Forelimb muscle (tissue), 1 donor: ENCODE measurements at regions not wholly inside any gene's neighbourhood (a gene's known extent, or its start where the extent isn't known, plus 50 kb on each side); places are given as distances from the start of the nearest gene placed in this dataset.

Source experiments
- DNase-seq: peaks from one replicate; pipeline ENCODE4 v3.0.0-alpha.2; 2013; ENCODE audit warnings: low read depth

- DNase-seq, result no peak
Measured at GRCh38 chr10:2256241-2256640, 518.9 kb upstream of the ADARB2 start.

DNA sequence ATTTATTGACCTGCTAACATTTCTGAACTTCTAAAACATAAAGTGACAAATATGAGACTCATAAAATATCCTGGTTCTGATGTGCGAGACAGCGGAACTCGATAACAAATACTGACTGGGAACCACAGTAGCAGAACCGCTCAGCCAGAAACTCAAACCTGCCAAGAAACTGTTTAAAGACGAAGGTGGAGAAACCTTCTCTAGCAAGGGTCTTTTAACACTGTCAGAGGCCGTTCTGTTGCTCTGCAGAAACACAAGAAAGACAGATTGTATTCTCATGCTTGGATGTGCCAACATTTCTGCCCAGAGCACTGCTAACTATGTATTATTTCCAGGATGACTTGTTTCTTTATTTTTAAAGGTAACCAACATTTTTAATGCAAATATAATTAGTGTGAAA is 514.8 kb upstream of the ADARB2 start:
- no peak for DNase-seq

DNA sequence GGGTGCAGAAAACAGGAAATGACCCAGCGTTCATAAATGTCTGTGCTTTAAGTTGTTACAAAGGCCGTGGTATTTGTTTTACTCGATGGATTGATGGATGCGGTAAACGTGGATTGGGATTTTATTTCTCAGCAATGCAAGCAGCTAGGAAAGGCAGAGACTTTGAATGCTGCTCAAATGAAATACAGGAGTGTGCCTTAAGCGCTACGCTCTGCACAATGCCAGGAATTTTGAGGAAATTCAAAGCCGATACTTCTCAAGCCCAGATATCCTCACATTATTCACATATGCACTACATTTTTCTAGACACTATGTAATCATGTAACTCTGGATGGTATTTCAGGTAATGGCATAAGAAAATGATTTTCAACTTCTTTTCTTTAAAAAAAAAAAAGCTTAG is 514.3 kb upstream of the ADARB2 start:
- no peak for DNase-seq

DNA sequence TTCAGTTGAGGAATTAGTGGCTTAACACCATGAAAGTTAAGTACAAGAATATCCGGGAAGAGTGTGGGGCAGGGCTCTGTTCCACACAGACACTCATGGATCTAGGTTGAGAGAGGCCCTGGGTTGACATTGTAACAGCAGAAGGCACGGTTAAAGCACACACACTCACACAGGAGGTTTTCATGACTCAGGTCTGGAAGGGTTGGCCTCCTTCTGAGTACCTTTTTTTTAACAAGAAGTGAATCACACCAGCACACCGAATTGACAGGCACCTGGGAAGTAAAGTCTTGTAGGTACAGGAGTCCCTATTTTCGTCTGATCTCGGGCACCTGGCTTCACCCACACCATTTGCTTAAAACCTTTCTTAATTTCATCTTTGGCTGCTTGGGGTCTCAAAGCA is 509.4 kb upstream of the ADARB2 start:
- no peak for DNase-seq

DNA sequence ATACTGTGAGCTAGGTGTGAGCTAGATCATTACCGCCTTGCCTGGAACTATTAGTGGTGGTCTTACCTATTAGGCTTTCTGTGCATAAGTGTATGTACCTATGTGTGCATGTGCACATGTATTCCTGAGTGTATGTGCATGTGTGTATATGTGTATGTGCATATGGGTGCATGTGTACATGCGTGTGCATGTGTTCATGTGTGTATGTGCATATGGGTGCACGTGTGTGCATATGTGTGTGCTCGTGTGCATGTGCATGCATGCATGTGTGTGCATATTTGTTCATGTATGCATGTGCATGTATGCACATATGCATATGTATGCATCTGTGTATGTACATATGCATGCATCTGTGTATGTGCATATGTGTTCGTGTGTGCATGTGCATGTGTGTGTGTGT is 508.3 kb upstream of the ADARB2 start:
- DNase-seq, result no peak

GRCh38 chr10:2244471-2244870 is 507.1 kb upstream of the ADARB2 start:
- no peak for DNase-seq

DNA sequence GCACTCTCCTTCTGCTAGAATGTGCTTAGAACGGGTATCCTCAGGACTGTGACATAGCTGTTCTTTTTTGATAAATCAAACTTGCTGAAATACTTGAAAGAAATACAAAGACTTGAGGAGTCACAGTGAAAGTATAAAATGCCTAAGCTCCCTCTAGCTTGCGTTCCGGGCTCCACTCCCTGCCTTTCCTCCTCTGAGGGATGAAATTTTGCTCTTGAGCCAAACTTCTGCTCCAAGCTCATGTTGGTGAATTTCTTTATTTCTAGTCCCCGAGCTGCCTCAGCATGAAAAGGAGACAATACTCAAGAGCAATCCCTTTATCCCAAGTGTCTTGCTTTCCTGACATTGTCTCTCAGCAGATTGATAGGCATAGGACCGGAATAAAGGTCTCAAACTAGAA is 499.6 kb upstream of the ADARB2 start:
- no peak for DNase-seq

DNA sequence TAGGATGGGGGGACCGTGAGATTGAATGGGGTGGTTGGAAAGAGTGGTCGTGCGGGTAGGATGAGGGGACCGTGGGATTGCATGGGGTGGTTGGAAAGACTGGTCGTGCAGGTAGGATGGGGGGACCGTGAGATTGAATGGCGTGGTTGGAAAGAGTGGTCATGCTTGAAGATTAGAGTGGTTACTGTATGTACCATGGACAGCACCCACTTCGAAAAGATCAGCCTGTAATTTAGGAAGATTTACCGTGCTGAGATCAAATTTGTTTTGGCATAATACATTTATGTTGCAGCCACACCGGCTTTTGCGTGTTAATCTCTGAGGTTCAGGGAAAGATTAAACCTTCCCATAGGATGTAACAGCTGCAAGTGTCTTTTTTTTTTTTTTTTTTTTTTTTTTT is 495.2 kb upstream of the ADARB2 start:
- DNase-seq, result no peak

DNA sequence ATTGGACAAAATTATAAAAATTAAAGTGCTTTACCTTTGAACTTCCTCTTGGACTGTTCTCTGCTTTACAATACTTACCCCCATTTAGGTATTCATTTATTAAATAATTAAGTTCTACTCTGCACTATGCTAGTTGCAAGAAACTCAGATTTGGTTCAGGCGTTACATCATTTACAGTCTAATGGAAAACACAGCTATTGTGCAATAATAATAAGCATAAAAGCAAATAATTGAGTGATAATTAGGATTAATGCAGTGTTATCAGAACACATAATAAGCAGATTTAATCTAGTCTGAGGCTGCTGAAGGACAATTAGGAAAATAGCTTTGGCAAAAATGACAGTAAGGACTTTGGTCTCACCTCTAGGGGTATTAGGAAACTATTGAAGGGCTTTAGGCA is 493.2 kb upstream of the ADARB2 start:
- DNase-seq, result no peak

DNA sequence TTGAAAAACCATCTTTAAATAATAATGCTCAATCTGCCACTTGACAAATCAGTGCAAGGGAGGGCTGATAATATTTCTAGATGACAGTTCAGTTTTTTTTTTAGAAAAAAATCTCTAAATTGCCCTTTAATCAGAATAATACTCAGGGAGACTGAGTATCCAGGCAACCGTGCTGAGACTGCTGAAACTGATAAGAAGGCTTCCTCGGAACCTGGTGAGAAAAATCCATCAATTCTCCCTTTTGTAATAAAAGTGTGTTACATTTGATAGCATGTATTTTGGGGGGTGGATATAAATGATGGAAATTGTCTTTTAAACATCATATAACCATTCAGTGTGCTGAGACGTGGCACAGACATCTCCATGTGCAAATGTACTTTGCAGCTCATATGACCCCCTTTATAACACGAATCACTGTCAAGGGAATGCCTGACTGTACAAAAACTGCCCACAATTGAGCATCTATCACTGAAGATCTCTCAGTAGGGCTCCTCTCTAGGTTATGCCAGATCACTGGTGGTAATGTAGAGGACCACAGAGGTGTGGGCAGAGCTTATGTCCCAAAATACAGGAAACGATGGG is 491.1 kb upstream of the ADARB2 start:
- no peak for DNase-seq

DNA sequence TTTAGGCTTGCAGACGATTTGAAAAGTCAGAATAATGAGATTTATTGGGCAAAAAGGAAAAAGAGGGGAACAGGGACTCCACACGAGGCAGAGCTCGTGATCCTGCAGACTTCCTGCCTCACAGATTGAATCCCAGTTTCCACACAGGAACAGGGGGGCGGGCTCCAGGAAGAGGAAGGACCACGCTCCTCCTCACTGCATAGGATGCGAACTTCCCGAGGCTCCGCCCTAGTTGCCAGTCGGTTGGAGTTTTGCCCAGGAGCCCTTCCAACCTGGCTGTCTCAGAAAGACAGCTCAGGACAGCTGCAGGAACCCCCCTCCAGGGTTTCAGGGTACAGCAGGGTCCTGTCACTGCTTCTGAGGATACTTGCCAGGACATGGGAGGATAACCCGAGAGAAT is 488.3 kb upstream of the ADARB2 start:
- no peak for DNase-seq

DNA sequence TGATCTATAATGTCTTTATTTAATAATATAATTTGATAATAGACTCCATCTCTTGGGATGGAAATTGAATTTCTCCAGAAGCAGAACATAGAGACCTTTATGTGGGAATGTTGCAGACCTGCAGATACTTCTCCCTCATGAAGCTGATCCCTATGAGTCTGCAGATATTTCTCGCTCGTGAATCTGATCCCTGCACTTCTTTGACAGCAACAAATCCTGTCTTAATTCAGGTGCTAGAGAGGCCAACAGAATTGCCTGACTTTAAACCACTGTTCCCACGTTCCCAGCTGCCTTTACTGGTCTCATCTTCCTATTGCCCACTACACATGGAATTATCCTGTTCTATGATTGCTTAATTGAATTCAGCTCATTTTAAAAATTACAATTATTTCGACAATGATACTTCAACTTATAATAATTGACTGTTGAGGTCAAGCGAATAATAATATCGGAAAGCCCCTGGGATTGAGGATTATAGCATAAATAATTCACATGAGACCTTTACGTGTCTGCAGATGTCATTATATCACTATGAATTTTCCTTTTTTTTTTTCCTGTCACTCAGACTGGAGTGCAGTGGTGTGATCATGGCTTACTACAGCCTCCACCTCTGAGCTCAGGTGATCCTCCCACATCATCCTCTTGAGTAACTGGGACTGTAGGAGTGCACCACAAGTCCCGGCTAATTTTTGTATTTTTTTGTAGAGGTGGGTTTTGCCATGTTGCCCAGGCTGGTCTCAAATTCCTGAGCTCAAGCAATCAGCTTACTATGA is 486.4 kb upstream of the ADARB2 start:
- no peak for DNase-seq

DNA sequence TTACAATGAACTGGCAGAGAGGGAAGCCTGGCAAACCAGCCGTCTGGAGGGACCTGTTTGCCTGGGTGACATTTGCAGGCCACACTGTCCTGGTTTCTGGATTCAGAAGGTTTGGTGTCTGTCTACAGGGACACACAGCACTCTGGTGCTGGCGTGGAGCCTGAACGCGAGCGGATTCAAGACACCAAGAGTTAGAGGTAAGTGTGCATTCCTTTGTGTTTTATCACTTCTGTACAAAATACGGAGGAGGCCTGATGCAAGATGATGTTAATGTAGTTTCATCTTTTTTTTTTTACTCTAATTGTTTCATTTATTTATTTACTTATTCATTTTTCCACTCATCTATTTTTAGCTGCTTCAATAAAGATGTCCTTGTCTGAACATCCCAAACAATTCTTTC is 485.3 kb upstream of the ADARB2 start:
- no peak for DNase-seq

DNA sequence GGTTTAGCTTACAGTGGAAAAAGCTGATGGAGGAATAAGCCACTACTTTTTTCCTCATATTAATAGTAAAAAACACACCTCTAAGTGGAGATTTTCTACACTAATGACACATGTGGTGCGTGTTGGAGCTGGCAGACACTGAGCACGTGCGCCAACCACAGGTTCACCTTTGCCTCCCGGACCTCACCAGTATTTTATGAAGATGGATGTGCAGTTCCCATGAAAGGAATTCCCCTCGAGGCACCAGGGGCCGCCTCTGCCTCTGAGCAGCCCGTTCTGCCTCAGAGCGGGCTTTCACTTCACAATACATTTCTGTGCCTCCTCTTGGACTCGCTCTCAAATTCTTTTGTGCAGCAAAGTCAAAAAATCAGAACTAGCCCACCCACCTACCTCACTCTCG is 477.5 kb upstream of the ADARB2 start:
- DNase-seq, result no peak

DNA sequence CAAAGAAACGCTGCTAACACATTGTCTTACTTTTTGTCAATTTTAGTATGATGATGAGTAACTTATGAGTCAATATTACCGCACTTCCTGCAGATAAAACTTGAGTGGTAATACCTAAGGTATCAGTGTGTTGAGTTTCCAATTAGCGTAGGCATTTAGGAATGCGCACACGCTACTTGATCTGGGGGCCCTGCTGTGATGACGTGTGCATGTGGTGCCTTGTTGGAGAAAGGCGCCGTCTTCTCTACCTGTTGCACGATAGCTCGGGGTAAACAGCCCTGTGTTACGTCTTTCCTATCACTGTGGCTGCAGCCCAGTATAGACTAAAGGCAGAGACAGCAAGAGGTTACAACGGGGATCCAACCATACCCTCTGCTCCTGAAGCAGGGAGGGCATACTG is 476.8 kb upstream of the ADARB2 start:
- DNase-seq, result no peak

DNA sequence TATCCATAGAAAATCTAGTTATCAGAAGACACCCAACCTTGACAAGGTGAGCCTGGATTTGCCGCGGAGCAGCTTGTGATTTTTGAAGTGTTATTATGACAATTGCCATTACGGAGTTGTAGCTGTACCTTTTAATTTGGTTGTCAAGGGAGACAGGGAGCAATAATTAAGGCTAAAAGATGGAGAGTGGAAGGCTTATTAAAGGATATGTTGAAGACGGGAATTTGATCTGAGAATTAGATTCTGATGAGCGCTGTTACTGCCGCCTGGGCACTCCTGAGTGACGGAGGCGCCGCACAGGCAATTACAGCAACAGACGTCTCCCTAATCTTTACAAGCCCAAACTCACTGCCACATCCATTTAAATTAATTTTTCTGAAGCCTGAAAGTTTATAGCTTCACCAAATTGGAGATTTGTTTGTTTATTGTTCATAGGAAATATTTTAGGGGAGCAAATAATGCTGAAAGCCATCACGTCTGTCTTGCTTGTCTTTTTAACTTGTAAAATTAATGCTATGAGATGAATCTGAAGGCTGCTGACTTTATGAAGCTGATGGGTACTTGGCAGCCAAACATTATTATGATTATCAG is 475.0 kb upstream of the ADARB2 start:
- no peak for DNase-seq

DNA sequence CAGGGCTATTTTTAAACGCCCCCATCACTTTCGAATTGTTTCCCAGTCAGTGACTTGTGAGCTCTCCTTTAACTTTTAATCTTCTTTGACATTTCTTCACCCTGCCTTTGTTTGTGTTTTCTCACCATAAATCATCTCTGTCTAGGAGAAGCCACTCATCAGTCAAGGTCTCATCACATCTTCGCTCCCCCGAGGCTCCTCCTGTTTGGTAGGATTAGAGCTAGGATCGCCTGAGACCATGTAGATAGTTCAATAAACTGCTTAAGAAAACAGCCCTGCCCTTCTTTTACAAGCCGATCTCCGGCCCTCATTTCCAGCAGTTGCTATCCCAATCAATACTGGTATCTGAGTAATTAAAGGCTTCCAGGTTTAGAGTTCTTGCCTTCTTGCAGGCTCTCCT is 472.8 kb upstream of the ADARB2 start:
- DNase-seq, result no peak

DNA sequence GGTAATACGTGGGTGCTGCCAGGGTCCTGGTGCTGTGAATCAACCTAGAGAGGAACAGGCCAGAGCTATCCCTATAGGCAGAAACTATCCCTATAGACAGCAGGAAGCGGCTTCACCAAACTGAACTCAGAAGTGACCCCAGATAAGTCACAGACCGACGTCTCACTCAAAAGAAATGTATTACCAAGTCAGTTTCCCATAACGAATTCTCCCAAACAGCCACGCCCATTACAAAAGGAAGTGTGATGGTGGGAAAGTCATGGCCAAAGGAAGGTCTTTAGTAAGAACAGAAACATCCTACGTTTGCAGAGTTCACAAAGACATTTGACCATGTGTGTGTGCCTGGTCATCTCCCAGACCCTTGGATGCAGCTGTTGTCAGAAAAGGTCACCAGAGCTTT is 470.8 kb upstream of the ADARB2 start:
- no peak for DNase-seq

- DNase-seq, result no peak
Measured at GRCh38 chr10:2207246-2207922, 470.1 kb upstream of the ADARB2 start.

GRCh38 chr10:2205406-2205805 is 468.1 kb upstream of the ADARB2 start:
- DNase-seq, result no peak

GRCh38 chr10:2202401-2202800 is 465.1 kb upstream of the ADARB2 start:
- DNase-seq, result no peak

DNA sequence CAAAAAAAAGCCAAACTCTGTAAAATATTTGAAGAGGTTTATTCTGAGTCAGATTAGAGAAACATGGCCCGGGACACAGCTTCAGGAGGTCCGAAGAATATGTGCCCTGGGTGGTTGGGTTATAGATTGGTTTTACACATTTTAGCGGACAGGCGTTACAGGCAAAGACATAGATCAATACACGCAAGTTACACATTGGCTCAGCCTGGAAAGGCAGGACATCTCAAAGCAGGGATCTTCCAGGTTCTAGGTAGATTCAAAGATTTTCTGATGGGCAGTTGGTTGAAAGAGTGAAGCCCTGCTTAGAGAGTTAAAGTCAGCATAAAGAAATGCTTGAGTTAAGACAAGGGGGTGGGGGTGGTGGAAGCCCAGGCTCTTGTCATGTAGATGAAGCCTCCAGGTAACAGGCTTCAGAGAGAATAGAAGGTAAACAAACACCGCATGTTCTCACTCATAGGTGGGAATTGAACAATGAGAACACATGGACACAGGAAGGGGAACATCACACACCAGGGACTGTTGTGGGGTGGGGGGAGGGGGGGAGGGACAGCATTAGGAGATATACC is 464.3 kb upstream of the ADARB2 start:
- no peak for DNase-seq

DNA sequence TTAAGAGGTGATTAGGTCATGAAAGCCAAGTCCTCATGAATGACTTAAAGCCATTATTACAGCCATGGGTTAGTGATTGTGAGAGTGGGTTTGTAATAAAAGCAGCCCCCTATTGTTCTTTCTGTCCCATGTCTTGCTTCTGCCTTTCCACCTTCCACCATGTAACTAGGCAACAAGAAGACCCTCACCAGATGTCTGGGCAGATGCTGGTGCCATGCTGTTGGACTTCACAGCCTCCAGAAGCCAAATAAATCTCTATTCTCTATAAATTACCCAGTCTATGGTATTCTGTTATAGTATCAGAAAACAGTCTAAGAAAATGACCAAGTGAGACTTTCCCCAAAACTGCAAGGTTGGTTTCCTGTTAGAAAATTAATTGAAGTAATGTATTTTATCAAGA is 460.3 kb upstream of the ADARB2 start:
- DNase-seq, result no peak
